ENCODE measurements at regions not wholly inside any gene's neighbourhood (a gene's known extent, or its start where the extent isn't known, plus 50 kb on each side); places are given as distances from the start of the nearest gene placed in this dataset.

DNA sequence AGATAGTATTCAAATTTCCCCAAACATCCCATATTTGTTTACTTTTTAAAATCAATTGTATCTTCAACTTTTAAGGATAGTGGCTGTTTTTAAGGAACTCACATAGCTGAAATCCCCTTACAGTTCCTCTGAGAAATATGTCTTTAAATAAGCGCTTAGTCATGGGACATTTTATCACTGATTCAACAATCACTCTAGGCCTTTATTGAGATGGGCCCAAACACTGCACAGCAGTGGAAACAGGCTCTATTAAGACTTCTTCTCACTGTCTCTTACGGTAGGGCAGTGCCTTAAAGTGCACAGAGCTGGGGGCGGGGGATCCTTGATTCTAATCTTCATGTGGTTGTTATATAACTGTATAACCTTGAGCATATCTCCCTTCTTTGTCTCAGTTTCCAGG lies 59.8 kb upstream of the RREB1 start:
- Histone ChIP-seq H3K27ac (peak overlapping the region in 3 of 21 experiments; percentile 13 to 44 (median 34)), H3K4me3 (no peak overlapping the region)

DNA sequence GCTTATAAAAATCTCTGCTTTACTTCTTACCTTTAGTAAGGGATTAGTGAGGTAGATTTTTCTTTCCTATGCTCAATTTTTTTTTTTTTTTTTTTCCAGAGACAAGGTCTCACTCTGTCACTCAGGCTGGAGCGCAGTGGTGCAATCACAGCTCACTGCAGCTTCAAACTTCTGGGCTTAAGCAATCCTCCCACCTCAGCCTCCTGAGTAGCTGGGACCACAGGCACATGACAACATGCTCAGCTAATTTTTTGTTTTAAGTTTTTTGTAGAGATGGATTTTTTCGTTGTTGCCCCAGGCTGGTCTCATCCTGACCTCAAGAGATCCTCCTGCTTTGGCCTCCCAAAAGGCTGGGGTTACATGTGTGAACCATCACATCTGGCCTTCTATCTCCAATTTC lies 58.9 kb upstream of the RREB1 start:
- peak overlapping the region in 2 of 21 experiments; percentile 13 to 44 for H3K27ac ChIP-seq
- no peak overlapping the region for H3K4me3 ChIP-seq

GRCh38 chr6:7050004-7050403 lies 57.8 kb upstream of the RREB1 start:
- Histone ChIP-seq H3K4me3 (no peak overlapping the region), H3K27ac (peak overlapping the region in 13 of 21 experiments; percentile 9 to 97 (median 91))

DNA sequence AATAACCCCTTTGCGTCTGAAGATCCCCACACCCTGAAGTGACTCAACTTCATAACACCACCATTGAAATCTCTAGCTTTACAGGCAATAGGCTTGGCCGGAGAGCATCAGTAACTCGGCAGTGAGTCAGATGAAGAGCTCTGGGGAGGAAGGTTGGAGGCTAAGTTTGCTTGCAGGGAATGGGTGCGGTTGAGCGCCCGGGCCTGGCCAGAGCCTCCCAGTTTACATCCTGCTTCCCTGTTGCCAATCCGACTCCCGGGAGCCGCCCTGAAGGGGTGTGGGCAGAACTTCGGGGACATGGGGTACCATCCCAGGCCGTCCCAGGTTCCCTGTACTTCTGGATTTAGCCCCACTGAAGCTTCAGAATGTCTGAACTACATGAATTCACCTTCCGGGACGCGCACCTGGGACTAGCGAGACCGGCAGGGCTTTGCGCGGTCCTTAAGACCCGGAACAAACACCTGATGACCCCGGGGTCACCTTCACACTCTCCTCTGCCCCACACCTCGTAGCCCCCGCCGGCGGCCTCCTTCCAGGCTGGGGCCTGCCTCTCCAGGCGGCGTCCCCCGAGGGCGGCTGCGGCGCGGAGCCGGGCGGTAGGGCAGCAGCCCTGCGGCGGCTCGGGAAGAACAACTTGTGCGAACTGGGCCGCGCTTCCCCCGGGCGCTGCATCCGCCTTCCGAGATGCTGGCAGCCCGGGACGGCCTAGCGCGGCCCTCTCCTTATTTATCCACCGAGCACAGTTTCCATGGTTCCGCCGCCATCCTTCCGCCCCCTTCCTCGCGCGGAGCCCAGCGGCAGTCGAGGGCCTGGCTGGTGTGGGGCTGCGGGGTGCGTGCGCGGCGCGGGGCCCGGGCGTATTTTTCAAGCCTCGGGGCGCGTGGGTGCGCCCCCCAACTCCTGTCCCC lies 56.6 kb upstream of the RREB1 start:
- H3K27ac ChIP-seq, result peak overlapping the region; percentile 77 to 97 (median 93)
- H3K4me3 ChIP-seq, result peak overlapping the region; percentile 36 to 66 (median 56)

DNA sequence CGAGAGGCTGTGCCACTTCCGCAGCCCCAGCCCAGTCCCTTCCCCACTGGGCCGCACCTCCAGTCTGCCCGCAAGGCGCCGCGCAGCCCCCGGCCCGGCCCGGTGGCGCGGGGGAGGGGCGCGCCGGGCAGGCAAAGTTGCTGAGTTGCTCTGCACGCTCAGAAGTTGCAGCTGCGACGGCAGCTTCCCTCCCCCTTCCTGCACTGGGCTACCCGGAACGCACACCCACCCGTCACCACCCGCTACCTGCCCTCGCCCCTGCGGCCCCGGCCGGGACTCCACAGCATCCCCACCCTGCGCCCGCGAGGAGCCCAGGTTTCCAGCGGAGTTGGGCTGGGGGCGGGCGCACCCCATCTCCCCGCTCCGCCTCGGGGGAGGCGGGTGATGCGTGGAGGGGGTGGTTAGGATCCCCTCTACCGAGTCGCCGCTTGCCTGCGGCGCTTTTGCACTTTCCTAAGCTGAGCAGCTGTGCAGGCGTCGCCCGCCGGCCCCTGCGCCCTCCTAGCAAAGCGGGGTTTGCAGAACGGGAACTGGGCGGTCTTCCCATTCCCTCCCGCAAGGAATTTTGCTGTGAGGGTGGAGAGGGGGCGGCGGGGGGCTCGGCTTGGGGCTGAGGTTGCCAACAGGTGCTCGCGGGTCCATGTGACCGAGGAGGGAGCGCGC lies 55.9 kb upstream of the RREB1 start:
- Histone ChIP-seq H3K27ac (peak overlapping the region; percentile 77 to 97 (median 93)), H3K4me3 (peak overlapping the region; percentile 36 to 66 (median 56))

DNA sequence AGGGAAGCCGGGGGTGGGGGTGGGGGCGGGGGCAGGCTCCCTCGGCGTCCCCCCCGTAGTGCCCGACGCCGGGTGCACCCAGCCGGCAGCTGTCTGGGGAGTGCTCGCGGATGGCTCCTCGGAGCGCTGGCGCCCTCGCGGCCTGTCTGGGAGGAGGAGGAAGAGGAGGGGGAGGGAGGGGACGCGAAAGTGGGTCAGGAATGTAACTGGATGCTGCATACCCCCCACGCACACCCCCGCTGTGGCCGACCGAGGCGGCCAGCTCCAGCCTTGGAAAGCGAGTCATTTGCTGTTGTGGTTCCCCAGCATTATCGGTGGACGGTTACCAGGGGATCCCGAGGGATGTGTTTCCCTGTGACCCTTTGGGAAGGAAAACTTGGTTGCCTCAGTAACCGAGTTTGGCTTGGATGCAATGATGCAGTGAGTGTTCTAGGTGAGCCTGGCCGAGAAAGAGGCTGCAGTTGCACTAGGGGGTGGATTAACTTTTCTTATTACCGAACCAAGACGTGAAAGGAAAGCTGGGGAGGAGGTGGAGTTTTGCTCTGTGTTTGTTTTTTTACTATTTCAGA lies 55.2 kb upstream of the RREB1 start:
- H3K27ac ChIP-seq, result peak overlapping the region; percentile 77 to 97 (median 93)
- peak overlapping the region; percentile 36 to 66 (median 56) for H3K4me3 ChIP-seq

GRCh38 chr6:7053125-7053774 lies 54.5 kb upstream of the RREB1 start:
- Histone ChIP-seq H3K27ac (peak overlapping the region in 19 of 21 experiments; percentile 77 to 97 (median 93)), H3K4me3 (peak overlapping the region in 2 of 7 experiments; percentile 58 to 66)
